NCI-H1092 (cell line): ENCODE measurements at regions not wholly inside any gene's neighbourhood (a gene's known extent, or its start where the extent isn't known, plus 50 kb on each side); places are given as distances from the start of the nearest gene placed in this dataset.
A peak's percentile ranks its signal among the peaks of the same experiment; 100 is the strongest.
"Not testable (repeated sequence)": the region's sequence is repeated elsewhere in the genome, so short reads cannot be mapped to it uniquely, and the experiment has no call there.

ENCODE experiments used
- DNase-seq: peaks from one replicate; lab custom pipeline; 2025; lab: John Stamatoyannopoulos, UW

DNA sequence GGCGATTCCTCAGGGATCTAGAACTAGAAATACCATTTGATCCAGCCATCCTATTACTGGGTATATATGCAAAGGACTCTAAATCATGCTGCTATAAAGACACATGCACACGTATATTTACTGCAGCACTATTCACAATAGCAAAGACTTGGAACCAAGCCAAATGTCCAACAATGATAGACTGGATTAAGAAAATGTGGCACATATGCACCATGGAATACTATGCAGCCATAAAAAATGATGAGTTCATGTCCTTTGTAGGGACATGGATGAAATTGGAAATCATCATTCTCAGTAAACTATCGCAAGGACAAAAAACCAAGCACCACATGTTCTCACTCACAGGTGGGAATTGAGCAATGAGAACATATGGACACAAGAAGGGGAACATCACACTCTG lies 93.1 kb upstream of the NT5E start:
- not testable (repeated sequence) for DNase-seq

DNA sequence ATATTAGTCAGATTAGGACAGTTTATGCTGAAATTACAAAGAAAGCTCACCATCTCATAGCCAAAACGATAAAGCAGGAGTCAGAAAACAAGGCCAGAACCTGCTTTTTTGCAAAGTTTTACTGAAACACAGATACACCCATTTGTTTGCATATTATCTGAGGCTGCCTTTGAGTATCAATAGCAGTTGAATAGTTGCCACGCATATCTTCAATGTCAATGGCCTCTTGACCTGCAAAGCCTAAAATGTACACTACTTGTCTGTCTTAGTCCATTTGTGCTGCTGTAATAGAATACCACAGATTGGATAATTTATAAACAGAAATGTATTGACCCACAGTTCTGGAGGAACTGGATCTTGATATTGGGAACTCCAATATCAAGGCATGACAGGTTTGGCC lies 94.1 kb upstream of the NT5E start:
- DNase-seq: no peak

DNA sequence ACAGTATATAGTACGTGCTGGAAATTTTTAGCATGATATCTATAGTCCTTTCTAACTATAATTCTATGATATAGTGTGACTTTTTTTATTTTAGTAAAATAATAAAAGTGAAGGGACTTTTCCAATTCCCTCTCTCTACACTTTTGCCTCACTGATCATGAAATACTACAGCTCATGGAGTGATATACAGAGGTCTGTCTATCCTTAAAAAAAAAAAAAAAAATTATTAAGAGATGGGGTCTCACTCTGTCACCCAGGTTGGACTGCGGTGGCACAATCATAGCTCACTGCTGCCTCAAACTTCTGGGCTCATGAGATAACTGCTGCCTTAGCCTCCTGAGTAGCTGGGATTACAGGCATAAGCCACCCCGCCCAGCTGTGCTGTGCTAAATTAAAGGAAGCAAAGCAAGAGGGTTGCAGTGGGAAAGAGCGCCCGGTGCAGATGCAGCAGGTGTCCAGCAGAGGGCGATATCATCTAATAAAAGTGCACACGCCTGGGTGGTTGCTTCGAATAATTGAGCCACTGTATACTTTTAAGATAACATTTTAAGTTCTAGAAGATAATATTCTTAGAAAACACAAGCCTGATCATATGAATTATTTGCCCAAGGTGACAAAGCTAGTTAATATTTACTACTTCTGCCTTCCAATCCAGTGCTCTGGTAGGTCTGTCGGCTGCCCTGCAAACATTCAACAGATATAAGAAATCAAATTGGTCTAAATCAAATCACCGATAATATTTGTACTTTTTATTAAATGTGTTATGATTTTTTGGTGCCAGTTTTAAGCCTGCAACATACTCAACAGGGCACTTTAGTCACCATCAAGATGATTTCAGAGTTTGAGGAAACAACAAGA lies 94.9 kb upstream of the NT5E start:
- DNase-seq: no peak

DNA sequence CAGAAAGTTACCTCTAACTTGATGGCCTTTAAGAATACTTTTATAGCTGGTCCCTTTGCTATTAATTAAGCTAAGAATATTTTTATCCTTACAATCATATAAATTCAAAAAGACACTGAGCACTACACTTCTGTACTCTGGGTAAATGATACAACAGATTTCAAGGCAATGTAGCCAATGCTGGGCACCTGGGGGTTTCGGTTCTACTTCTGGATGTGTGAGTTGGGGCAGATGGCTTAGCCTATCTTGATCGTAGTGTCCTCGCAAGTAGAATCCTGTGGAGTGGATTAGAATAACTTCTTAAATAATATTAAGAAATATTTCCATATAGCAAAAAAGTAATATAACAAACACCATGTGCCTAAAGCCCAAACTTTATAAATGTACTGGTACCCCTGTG lies 96.9 kb upstream of the NT5E start:
- no peak for DNase-seq

DNA sequence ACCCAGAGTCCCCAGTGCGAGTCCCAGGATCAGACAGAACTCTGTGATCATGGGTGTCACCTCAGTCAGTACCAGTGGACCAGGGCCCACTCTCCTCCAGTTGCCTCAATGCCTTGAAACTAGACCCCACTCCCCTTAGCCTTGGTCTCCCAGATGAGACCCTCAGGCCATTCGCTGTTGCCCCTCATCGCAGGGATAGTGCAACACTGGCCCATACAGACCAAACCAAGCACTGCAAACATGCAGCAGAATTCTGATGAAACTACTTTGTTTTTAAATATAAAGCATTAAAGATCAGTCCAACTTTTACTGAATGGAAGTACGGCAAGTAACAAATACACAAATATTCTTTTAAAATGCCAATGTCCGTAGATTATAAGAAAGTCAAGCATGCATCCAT lies 101.2 kb upstream of the NT5E start:
- DNase-seq: no peak

DNA sequence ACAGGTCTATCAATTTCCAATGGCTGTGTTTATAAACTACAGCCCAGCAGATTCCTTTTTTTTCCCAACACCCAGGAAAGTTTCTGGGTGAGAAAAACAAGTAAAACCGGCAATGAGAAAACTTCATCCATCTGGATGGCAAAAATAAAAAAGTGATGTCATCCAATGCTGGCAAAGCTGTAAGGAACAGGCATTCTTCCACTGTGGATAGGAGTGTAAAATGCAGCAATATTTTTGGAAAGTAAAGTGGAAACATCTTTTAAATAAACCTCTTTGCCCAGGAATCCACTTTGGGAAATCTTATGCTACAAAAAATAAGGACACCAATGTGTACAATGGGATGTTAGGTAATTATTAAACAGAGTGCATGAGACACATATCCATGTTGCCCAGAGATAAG lies 102.1 kb upstream of the NT5E start:
- no peak for DNase-seq

DNA sequence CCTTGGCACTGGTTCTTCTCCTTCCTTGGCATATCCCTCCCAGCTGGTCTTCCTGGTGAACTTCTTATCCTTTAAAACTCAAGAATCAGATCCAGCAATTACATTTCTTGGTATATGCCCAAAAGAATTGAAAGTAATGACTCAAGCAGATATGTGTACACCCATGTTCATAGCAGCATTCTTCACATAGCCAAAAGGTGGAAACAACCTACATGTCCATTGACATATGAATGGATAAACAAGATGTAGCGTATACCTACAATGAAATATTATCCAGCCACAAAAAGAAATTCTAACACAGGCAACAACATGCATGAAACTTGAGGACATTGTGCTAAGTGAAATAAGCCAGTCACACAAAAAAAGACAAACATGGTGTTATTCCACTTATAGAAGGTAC lies 103.7 kb upstream of the NT5E start:
- no peak for DNase-seq

DNA sequence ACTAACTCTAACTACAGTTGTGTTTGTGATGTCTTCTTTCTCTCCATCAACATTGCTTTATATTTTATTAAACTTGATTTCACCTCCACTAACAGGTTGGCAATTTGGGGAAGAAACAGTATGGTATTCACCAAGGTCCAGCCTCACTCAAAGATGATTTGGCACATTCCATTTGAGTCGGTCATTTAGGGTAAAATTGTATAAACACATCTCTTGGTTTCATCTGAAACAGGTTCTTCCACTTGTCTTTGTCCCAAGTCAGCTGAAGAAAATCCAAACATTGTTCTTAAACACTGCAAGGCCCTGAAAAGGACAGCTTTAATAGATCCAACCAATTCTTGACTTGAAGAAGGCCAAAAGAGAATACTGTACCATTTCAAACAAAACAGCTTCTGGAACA lies 104.9 kb upstream of the NT5E start:
- DNase-seq: no peak

DNA sequence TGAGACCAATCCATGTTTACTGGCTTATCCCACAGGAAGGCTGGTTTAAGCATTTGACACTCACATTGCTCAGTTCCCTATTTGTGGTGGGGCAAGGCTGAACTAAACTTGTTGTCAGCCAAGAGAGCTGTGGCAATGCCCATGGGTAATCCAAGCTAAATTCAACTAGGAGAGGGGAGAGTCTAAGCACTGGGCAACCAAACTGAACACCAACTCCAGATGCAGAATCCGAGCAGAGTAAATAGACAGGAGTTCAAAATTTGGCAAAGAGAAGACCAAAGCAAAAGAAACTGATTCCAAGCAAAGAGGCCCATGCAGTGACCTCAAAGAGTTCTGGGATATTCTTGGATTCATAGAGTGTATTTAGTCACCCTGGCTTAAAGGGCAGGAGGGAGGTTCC lies 106.5 kb upstream of the NT5E start:
- DNase-seq: no peak

DNA sequence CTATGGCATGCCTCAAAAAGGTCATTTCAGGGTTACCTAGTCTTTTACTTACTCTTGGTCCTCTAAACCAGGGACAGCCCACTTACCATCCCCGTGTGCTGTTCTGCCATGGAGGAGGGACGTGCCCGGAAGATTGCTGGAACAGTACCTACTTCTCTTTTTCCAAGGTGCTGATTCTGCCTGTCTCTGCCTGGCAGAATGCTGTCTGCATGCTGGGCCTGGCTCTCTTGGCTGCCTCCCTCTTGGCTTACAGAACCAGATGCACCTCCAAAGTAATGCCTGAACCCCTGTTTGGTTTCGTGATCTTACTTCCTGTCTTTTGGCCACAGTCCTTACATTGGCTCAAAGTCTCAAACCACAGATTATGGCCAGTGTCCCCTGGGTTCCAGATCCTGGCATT lies 120.7 kb upstream of the NT5E start:
- DNase-seq: no peak

DNA sequence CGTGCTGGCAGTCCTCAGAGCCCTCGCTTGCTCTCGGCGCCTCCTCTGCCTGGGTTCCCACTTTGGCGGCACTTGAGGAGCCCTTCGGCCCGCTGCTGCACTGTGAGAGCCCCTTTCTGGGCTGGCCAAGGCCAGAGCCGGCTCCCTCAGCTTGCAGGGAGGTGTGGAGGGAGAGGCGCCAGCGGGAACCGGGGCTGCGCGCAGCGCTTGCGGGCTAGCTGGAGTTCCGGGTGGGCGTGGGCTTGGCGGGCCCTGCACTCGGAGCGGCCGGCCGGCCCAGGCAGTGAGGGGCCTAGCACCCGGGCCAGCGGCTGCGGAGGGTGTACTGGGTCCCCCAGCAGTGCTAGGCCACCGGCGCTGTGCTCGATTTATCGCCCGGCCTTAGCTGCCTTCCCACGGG lies 124.1 kb upstream of the NT5E start:
- not testable (repeated sequence) for DNase-seq

DNA sequence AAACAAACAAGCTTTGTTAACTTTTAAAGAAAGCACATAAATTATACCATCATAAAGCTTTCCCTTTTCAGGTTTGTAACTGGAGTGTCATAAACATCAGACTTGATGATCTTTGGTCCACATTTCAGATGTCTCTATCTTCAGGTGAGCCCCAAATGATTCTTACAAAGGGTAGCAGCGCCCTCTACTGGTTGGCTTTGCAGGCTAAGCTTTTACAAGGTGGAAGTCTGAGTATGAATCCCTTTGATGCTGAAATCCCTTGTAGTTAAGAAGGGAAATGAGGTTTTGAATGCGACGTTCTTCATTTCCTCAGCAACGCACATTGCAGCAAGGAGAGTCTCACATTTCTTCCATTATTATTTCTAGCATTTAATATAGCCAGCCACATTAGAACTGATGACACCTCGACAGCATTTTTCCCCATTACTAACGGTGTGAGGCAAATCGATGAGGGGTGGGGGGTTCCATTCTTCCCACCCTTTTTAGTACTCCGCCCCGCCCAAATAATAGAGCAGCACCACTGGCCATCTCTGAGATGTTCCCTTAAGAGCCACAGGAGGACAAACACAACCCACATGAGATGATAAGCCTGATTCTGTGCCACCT lies 126.3 kb upstream of the NT5E start:
- DNase-seq: peak; percentile 38

DNA sequence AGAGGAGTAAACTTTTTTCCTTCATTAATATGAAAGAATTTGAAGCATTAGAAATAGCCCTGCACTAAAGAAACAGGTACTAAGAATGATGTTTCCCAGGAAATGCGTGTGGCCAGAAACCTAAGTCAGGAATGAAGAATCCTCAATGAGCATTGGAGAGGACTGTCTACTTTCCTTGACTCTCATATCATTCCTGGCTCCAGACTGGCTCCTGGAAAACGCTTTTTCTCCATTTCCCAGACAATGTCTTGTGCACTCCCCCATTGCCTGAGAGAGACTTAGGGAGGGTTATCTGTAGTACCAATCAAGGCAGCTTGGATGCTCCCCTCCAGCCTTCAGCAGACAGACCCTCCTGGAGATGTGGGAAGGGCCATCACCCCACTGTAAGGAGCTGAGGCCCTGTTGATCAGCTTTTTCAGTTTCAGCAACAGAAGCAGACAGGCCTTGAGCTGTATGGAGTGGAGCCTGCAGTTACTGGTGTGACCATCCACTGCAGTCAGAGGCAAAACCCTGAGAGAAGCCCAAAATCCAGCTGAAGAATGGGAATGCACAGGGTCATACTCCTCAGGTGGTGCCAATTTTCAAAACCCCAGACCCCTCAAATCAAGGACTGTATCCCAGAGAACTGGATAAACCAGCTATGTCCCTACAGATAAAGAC lies 127.3 kb upstream of the NT5E start:
- no peak for DNase-seq

DNA sequence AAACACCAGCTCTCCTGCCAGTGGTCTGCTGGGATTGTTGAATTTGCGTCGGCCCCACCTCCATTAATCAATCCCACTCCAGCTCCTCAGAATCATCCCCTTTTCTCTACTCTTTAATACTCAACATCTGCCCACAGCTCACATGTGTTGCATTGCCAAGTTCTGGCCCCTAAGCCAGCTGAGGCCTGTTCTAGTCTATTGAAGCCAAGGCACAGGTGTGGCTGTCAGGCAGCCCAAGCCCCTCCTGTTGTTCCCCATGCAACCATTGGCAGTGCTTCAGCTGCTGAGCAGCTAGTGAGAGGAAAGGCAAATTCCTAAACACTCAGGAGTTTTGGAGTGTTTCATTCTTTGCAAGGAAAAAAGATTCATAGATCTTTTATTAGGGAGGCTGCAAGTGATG lies 128.0 kb upstream of the NT5E start:
- no peak for DNase-seq

DNA sequence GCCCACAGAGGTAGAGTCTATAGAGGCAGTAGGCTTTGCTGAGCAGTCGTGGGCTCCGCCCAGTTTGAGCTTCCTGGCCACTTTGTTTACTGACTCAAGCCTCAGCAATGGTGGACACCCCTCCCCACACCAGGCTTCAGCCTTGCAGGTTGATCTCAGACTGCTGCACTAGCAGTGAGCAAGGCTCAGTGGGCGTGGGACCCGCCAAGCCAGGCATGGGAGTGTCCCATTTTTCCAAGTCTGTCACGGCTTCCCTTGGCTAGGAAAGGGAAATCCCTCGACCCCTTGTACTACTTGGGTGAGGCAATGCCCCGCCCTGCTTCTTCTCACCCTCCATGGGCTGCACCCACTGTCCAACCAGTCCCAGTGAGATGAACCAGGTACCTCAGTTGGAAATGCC lies 135.3 kb upstream of the NT5E start:
- no peak for DNase-seq

DNA sequence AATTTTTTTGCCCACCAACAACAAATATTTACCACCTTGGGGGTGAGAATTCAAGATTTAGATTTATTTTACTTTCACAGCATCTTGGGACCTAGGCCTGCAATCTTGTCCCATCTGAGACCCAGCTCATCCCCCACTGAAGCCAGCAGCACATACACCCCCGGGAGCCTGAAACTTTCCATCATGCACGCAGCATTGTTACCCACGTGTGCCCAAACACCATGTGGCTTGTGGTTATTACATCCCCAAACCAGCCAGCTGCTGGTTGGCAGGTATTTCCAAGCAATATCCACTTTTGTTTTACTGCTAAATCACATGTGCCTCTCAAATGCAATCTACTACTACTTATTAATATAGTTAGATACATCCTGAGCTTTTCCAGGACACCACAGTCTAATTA lies 149.3 kb upstream of the NT5E start:
- no peak for DNase-seq

DNA sequence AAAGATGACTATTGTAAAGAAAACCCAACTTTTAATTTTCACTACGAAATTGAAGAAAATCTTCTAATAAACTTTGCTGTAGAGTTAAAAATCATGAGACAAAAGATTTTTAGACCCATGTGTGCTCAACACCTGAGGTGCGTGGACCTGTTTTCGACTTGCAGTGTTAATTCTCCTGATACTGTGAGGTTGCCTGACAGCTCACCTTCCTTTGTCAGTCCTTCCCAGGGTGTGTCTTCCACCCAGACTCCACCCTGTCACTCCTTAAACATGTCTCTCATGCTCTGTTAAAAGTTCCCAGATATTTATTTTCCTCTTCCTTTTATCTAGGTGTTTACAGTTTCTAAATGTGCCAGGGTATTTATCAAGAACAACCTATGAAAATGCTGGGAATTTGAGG lies 151.3 kb upstream of the NT5E start:
- no peak for DNase-seq

DNA sequence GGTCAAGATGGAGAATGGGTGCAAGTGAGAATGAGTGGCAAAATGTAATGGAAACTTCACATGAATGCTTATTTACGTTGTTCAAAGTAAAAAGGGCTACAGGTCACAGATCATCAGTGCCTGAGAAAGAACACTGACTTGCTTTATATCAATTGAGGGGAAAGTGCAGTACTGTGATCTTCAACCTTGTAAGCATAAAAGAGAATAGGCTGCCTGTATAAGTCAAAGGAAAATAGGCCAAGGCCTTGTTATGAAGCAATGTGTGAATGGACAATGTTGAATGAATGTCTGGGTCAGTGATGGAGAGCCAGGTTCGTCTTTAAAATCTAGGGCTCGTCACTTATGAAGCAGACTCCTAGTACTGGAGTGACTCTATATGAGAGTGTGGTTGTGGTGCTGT lies 158.6 kb upstream of the NT5E start:
- no peak for DNase-seq

DNA sequence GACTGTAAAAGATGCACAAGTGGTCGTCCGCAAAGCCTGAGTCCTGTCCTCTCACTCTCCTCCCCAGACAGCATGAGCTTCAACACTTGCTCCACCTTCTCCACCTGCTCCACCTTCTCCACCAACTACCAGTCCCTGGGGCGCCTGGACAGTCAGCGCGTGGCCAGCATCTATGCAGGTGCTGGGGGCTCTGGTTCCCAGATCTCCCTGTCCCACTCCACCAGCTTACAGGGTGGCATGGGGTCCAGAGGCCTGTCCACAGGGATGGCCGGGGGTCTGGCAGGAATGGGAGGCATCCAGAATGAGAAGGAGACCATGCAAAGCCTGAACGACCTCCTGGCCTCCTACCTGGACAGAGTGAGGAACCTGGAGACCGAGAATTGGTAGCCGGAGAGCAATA lies 162.2 kb upstream of the NT5E start:
- DNase-seq: no peak

DNA sequence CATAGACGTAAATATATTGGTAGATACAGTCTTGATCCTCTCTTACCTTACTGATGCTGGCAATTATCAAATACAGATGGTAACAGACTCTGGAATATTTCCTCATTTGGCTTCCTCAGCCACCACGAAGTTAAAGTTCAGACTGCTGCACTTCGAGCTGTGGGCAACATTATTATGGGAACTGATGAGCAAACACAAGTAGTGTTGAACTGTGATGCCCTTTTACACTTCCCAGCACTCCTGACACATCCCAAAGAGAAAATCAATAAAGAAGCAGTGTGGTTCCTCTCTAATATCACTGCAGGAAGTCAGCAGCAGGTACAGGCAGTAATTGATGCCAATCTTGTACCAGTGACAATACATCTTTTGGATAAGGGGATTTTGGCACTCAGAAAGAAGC lies 162.7 kb upstream of the NT5E start:
- no peak for DNase-seq

DNA sequence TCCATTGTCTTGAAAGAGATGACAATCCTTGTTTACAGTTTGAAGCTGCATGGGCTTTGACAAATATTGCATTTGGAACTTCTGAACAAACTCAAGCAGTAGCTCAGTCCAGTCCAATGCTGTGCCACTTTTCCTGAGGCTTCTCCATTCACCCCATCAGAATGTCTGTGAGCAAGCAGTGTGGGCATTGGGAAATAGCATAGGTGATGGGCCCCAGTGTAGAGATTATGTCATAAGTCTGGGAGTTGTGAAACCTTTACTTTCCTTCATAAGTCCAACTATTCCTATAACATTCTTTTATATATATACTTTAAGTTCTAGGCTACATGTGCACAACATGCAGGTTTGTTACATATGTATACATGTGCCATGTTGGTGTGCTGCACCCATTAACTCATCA lies 163.4 kb upstream of the NT5E start:
- DNase-seq: not testable (repeated sequence)

DNA sequence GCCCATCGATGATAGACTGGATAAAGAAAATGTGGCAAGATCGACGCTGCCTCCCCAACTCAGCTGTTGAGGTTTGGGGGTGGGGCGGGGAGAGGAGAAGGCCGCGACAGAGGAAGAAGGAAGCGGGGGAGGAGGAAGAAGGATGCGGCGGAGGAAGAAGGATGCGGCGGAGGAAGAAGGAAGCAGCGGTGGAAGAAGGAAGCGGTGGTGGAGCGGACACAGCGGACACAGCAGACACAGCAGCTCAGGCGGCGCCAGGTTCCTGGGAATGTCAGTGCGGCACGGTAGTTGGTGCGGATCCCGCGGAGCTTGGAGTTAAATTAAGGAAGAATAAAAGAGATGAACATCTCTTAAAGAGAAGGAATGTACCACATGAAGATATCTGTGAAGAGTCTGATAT lies 163.9 kb upstream of the NT5E start:
- no peak for DNase-seq

DNA sequence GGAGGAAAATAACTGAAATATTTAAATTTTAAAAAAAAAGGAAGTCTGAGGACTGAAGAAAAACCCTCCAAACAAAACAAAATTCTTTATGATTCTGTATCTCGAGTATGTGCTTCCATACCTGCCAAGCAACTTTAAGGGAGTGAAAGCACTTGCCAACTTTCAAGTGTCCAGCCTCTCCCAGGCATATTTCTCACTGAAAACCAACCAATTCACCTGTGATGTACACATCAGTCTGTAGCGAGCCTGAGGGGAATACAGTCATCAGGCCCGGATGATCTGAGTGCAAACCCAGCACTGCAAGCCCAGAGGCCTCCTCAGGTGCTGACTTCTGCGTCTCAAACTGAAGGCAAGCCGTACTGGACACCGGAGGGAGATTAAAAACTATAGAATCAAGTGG lies 164.8 kb upstream of the NT5E start:
- no peak for DNase-seq

DNA sequence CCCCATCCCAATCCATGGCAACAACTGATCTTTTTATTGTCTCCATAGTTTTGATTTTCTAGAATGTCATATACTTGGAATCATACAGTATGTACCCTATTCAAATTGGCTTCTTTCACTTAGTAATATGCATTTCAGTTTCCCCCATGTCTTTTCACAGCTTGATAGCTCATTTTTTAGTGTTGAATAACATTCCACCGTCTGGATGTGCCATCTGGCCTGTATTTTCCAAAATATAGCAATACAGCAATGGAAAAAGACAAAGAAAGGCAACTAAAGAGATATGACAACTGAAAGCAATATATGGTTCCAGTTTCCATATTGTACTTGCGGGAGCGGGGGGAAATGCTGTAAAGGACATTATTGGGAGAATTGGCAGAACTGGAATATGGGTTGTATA lies 166.4 kb upstream of the NT5E start:
- DNase-seq: no peak
